ENCODE measurements at regions not wholly inside any gene's neighbourhood (a gene's known extent, or its start where the extent isn't known, plus 50 kb on each side); places are given as distances from the start of the nearest gene placed in this dataset.

- intact Hi-C loops (cut with DNase I; ENCODE audit: low total_unique reads): loop anchor here (5.0 kb wide), 1 partner anchor 182 kb away; no protein-coding TSS in a partner anchor
These were observed 100.8 kb upstream of the CDH5 start for GRCh38 chr16:66265556-66266141.

GRCh38 chr16:66265048-66265415 lies 101.5 kb upstream of the CDH5 start:
- Histone ChIP-seq H3K4me3 (no peak overlapping the region), H3K27ac (peak overlapping the region; percentile 33 to 75), H3K36me3 (no peaks in the 10 kb centered on the region), H3K4me1 (no peaks in the 10 kb centered on the region), H3K9me3 (no peaks in the 10 kb centered on the region), H3K27me3 (no peaks in the 10 kb centered on the region)
- TF ChIP-seq CTCF (IDR thresholded peaks at IDR 0.05) (no peak), POLR2A (IDR thresholded peaks at IDR 0.05) (no peak)
- intact Hi-C loops (cut with DNase I; ENCODE audit: low total_unique reads): loop anchor here (5.0 kb wide), 1 partner anchor 182 kb away; no protein-coding TSS in a partner anchor
- DNase-seq (ENCODE audit: low spot score in 2 of 2): no peak

More at GRCh38 chr16:66265556-66266141, 100.8 kb upstream of the CDH5 start:
- no peak overlapping the region for H3K4me3 ChIP-seq
- H3K4me1 ChIP-seq: no peaks in the 10 kb centered on the region
- H3K27ac ChIP-seq: peak overlapping the region; percentile 33 to 75
- no peaks in the 10 kb centered on the region for H3K36me3 ChIP-seq
- H3K27me3 ChIP-seq: no peaks in the 10 kb centered on the region
- H3K9me3 ChIP-seq: no peaks in the 10 kb centered on the region
- no peak for TF ChIP-seq POLR2AphosphoS5 (IDR thresholded peaks at IDR 0.05)
- no peak for TF ChIP-seq CTCF (IDR thresholded peaks at IDR 0.05)
- TF ChIP-seq POLR2A (IDR thresholded peaks at IDR 0.05): no peak
- DNase-seq (ENCODE audit: low spot score in 2 of 2): peak in 1 of 2 donors; percentile 13

GRCh38 chr16:66264311-66265047 lies 102.0 kb upstream of the CDH5 start:
- no peak for TF ChIP-seq CTCF (IDR thresholded peaks at IDR 0.05)
- TF ChIP-seq POLR2AphosphoS5 (IDR thresholded peaks at IDR 0.05): no peak
- TF ChIP-seq POLR2A (IDR thresholded peaks at IDR 0.05): no peak
- DNase-seq (ENCODE audit: low spot score in 2 of 2): peak in 1 of 2 donors; percentile 11
- H3K9me3 ChIP-seq: no peaks in the 10 kb centered on the region
- no peaks in the 10 kb centered on the region for H3K36me3 ChIP-seq
- no peaks in the 10 kb centered on the region for H3K4me1 ChIP-seq
- intact Hi-C loops (cut with DNase I; ENCODE audit: low total_unique reads): loop anchor here (5.0 kb wide), 1 partner anchor 183 kb away; no protein-coding TSS in a partner anchor
- H3K27ac ChIP-seq: peak overlapping the region; percentile 33 to 75
- H3K4me3 ChIP-seq: no peak overlapping the region
- H3K27me3 ChIP-seq: no peaks in the 10 kb centered on the region

GRCh38 chr16:66263973-66264310 lies 102.5 kb upstream of the CDH5 start:
- Histone ChIP-seq H3K4me1 (no peaks in the 10 kb centered on the region), H3K27ac (no peak overlapping the region), H3K4me3 (no peak overlapping the region), H3K27me3 (no peaks in the 10 kb centered on the region), H3K36me3 (no peaks in the 10 kb centered on the region), H3K9me3 (no peaks in the 10 kb centered on the region)
- TF ChIP-seq CTCF (IDR thresholded peaks at IDR 0.05) (no peak), POLR2AphosphoS5 (IDR thresholded peaks at IDR 0.05) (no peak), POLR2A (IDR thresholded peaks at IDR 0.05) (no peak)
- DNase-seq (ENCODE audit: low spot score in 2 of 2): no peak
- intact Hi-C loops (cut with DNase I; ENCODE audit: low total_unique reads): no loop called here

Measured in breast epithelium (tissue), 4 donors.